GM13977 (cell line): ENCODE measurements at regions not wholly inside any gene's neighbourhood (a gene's known extent, or its start where the extent isn't known, plus 50 kb on each side); places are given as distances from the start of the nearest gene placed in this dataset.

Source experiments
- DNase-seq: peaks from one replicate; pipeline ENCODE4 v3.0.0; 2012; ENCODE audit warnings: low spot score
- CTCF ChIP-seq: IDR thresholded peaks from 2 replicates; pipeline ENCODE4 v1.5.1; 2012; ENCODE audit warnings: mild to moderate bottlenecking, control low read depth; ENCODE audit not compliant: insufficient read depth; ENCODE audit errors: extremely low read depth, missing control alignments
- in situ Hi-C: fragments of 300-500 bp; cut with MboI; formaldehyde crosslinking; loops from one replicate; pipeline ENCODE4 v1.12.0; 2022; ENCODE audit warnings: low sequenced_read_pairs, low pct_unique_long_range_greater_than_20kb, mixed read lengths, inconsistent platforms; ENCODE audit not compliant: unreplicated experiment

GRCh38 chr1:193339401-193339800 lies 153.0 kb upstream of the B3GALT2 start:
- no peak for DNase-seq
- in situ Hi-C loops: no loop called here
- no peak for TF ChIP-seq CTCF

GRCh38 chr1:193338194-193338593 lies 151.8 kb upstream of the B3GALT2 start:
- in situ Hi-C loops: no loop called here
- peak; percentile 20 for TF ChIP-seq CTCF
- peak; percentile 66 for DNase-seq

GRCh38 chr1:193335806-193336428 lies 149.5 kb upstream of the B3GALT2 start:
- DNase-seq: no peak
- in situ Hi-C loops: no loop called here

GRCh38 chr1:193333166-193333565 lies 146.8 kb upstream of the B3GALT2 start:
- no peak for DNase-seq
- in situ Hi-C loops: no loop called here
- no peak for TF ChIP-seq CTCF

More at GRCh38 chr1:193335806-193336428, 149.5 kb upstream of the B3GALT2 start:
- TF ChIP-seq CTCF: no peak

GRCh38 chr1:193326296-193326695 lies 139.9 kb upstream of the B3GALT2 start:
- TF ChIP-seq CTCF: no peak
- in situ Hi-C loops: no loop called here
- no peak for DNase-seq

- in situ Hi-C loops: no loop called here
- DNase-seq: no peak
- TF ChIP-seq CTCF: no peak
Observed at GRCh38 chr1:193325771-193326170, 139.4 kb upstream of the B3GALT2 start.

- no peak for TF ChIP-seq CTCF
- no peak for DNase-seq
- in situ Hi-C loops: no loop called here
Observed at GRCh38 chr1:193325042-193325441, 138.6 kb upstream of the B3GALT2 start.
